ENCODE measurements at regions not wholly inside any gene's neighbourhood (a gene's known extent, or its start where the extent isn't known, plus 50 kb on each side); places are given as distances from the start of the nearest gene placed in this dataset.

GRCh38 chr14:39580696-39581095 is 148.5 kb upstream of the FBXO33 start:
- TF ChIP-seq CTCF (IDR thresholded peaks at IDR 0.05): no peak
- no peak for TF ChIP-seq POLR2A (IDR thresholded peaks at IDR 0.05; ENCODE audit: low read length)

All from A549 (cell line).